K562 (cell line): ENCODE measurements at regions not wholly inside any gene's neighbourhood (a gene's known extent, or its start where the extent isn't known, plus 50 kb on each side); places are given as distances from the start of the nearest gene placed in this dataset.

Source experiments
- ATF1 ChIP-seq, 2 experiments: fragments of 450-650 bp in 1 of 2; IDR thresholded peaks; 2 replicates each; pipeline ENCODE4 v1.6.1; 2016; ENCODE audit warnings: missing compliant biosample characterization in 1 of 2, missing genetic modification characterization in 1 of 2
- DMBX1 ChIP-seq: fragments of 250-450 bp; sonication (Bioruptor Pico); IDR thresholded peaks from 2 replicates; pipeline ENCODE4 v1.8.0; 2022; ENCODE audit warnings: inconsistent platforms, mild to moderate bottlenecking, moderate library complexity, borderline replicate concordance
- ELF1 ChIP-seq: fragments of 200-800 bp; sonication (Bioruptor generic); IDR thresholded peaks from 2 replicates; pipeline ENCODE4 v1.6.1; 2016; ENCODE audit warnings: missing genetic modification characterization, missing compliant biosample characterization
- FOXK1 ChIP-seq: sonication (generic); formaldehyde crosslinking; IDR thresholded peaks from 2 replicates; pipeline ENCODE4 v1.8.0; 2022; ENCODE audit warnings: missing genetic modification reagents, mild to moderate bottlenecking, borderline replicate concordance
- GABPB1 ChIP-seq: sonication (generic); formaldehyde crosslinking; IDR thresholded peaks from 2 replicates; pipeline ENCODE4 v1.8.0; 2022; ENCODE audit warnings: mild to moderate bottlenecking, missing genetic modification reagents
- HNRNPUL1 ChIP-seq: fragments of 200-400 bp; formaldehyde crosslinking; IDR thresholded peaks from 2 replicates; pipeline ENCODE4 v1.6.1; 2017; ENCODE audit warnings: low read length
- KLF6 ChIP-seq: fragments of 250-450 bp; sonication (Bioruptor Pico); IDR thresholded peaks from 2 replicates; pipeline ENCODE4 v1.4.0; 2020; ENCODE audit warnings: mild to moderate bottlenecking, moderate library complexity, borderline replicate concordance
- MAFF ChIP-seq: IDR thresholded peaks from 2 replicates; pipeline ENCODE4 v1.6.1; 2012; ENCODE audit warnings: low read length, improper control_type of control experiment
- MCM3 ChIP-seq: fragments of 450-650 bp; IDR thresholded peaks from 2 replicates; pipeline ENCODE4 v1.6.1; 2016
- MEF2A ChIP-seq: IDR thresholded peaks from 2 replicates; pipeline ENCODE4 v1.6.1; 2011; ENCODE audit warnings: low read depth, mild to moderate bottlenecking, low read length, moderate library complexity; ENCODE audit not compliant: control insufficient read depth
- MYNN ChIP-seq, 2 experiments: sonication (generic); formaldehyde crosslinking in 1 of 2; IDR thresholded peaks; 2 replicates each; pipeline versions ENCODE4 v1.5.0 to v1.6.1; 2016 to 2020; ENCODE audit warnings: antibody characterized with exemption in 1 of 2, missing genetic modification reagents in 1 of 2
- PHB2 ChIP-seq: fragments of 450-650 bp; IDR thresholded peaks from 2 replicates; pipeline ENCODE4 v1.6.1; 2017; ENCODE audit warnings: low read depth
- POLR3G ChIP-seq: IDR thresholded peaks from 2 replicates; pipeline ENCODE4 v1.6.1; 2011; ENCODE audit not compliant: insufficient read length, insufficient replicate concordance; ENCODE audit errors: extremely low read depth
- PTRF ChIP-seq: fragments of 450-650 bp; IDR thresholded peaks from 2 replicates; pipeline ENCODE4 v1.6.1; 2016; ENCODE audit warnings: mild to moderate bottlenecking, missing genetic modification characterization, missing compliant biosample characterization
- RBFOX2 ChIP-seq: fragments of 200-400 bp; formaldehyde crosslinking; IDR thresholded peaks from 2 replicates; pipeline ENCODE4 v1.6.1; 2017; ENCODE audit warnings: low read depth, mild to moderate bottlenecking, low read length, moderate library complexity
- SETDB1 ChIP-seq: IDR thresholded peaks from one replicate; pipeline ENCODE4 v1.6.1; 2012; ENCODE audit warnings: low read length, control low read depth, inconsistent platforms
- SIN3B ChIP-seq: fragments of 450-650 bp; IDR thresholded peaks from 2 replicates; pipeline ENCODE4 v1.6.1; 2017; ENCODE audit warnings: low read depth, mild to moderate bottlenecking, moderate library complexity
- SMAD1 ChIP-seq: fragments of 150-350 bp; IDR thresholded peaks from 2 replicates; pipeline ENCODE4 v1.6.1; 2014; ENCODE audit warnings: low read length, low read depth; ENCODE audit not compliant: partially characterized antibody
- SMARCC2 ChIP-seq: fragments of 450-650 bp; IDR thresholded peaks from 2 replicates; pipeline ENCODE4 v1.6.1; 2017; ENCODE audit warnings: antibody characterized with exemption, moderate library complexity, mild to moderate bottlenecking, low read depth
- ZNF384 ChIP-seq: IDR thresholded peaks from 2 replicates; pipeline ENCODE4 v1.6.1; 2012; ENCODE audit warnings: low read depth, low read length, improper control_type of control experiment
- ZNF699 ChIP-seq: fragments of 250-450 bp; sonication (Bioruptor Pico); IDR thresholded peaks from 2 replicates; pipeline ENCODE4 v1.8.0; 2021; ENCODE audit warnings: mild to moderate bottlenecking, moderate library complexity; ENCODE audit not compliant: insufficient replicate concordance
- ZNF75A ChIP-seq: fragments of 450-650 bp; formaldehyde crosslinking; IDR thresholded peaks from 2 replicates; pipeline ENCODE4 v1.4.0; 2020; ENCODE audit warnings: mild to moderate bottlenecking
- TF ChIP-seq, protein P1 (sequence below): sonication (generic); formaldehyde crosslinking; IDR thresholded peaks from 2 replicates; pipeline ENCODE4 v1.8.1; 2023; ENCODE audit warnings: mild to moderate bottlenecking, missing genetic modification reagents
- TF ChIP-seq, protein P2 (sequence below), 2 experiments: fragments of 450-650 bp; IDR thresholded peaks; 2 replicates each; pipeline ENCODE4 v1.6.1; 2018; ENCODE audit warnings: mild to moderate bottlenecking in 2 of 2, low read depth in 1 of 2; ENCODE audit not compliant: partially characterized antibody in 2 of 2

- TF ChIP-seq HNRNPUL1 (no peak), SMARCC2 (no peak), ZNF699 (CRISPR knock-in tag) (no peak), ZNF384 (no peak), POLR3G (no peak), MCM3 (no peak), ZNF75A (CRISPR knock-in tag) (no peak), MYNN (IDR thresholded peaks at IDR 0.05) (no peak), MYNN (CRISPR knock-in tag; IDR thresholded peaks at IDR 0.05) (no peak), KLF6 (no peak), MEF2A (no peak), PTRF (tag) (no peak), FOXK1 (CRISPR knock-in tag) (no peak), RBFOX2 (peak; percentile 74), ATF1 (CRISPR knock-in tag; IDR thresholded peaks at IDR 0.05) (no peak), ATF1 (tag; IDR thresholded peaks at IDR 0.05) (peak; percentile 62), SETDB1 (no peak), SIN3B (no peak; the same call in 1 of the 2 replicates), ELF1 (no peak), PHB2 (no peak), GABPB1 (CRISPR knock-in tag) (peak; percentile 34; the same call in 1 of the 2 replicates), SMAD1 (no peak), DMBX1 (no peak), MAFF (no peak)
- TF ChIP-seq, protein P1, sequence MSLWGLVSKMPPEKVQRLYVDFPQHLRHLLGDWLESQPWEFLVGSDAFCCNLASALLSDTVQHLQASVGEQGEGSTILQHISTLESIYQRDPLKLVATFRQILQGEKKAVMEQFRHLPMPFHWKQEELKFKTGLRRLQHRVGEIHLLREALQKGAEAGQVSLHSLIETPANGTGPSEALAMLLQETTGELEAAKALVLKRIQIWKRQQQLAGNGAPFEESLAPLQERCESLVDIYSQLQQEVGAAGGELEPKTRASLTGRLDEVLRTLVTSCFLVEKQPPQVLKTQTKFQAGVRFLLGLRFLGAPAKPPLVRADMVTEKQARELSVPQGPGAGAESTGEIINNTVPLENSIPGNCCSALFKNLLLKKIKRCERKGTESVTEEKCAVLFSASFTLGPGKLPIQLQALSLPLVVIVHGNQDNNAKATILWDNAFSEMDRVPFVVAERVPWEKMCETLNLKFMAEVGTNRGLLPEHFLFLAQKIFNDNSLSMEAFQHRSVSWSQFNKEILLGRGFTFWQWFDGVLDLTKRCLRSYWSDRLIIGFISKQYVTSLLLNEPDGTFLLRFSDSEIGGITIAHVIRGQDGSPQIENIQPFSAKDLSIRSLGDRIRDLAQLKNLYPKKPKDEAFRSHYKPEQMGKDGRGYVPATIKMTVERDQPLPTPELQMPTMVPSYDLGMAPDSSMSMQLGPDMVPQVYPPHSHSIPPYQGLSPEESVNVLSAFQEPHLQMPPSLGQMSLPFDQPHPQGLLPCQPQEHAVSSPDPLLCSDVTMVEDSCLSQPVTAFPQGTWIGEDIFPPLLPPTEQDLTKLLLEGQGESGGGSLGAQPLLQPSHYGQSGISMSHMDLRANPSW: no peak
- TF ChIP-seq, protein P2, sequence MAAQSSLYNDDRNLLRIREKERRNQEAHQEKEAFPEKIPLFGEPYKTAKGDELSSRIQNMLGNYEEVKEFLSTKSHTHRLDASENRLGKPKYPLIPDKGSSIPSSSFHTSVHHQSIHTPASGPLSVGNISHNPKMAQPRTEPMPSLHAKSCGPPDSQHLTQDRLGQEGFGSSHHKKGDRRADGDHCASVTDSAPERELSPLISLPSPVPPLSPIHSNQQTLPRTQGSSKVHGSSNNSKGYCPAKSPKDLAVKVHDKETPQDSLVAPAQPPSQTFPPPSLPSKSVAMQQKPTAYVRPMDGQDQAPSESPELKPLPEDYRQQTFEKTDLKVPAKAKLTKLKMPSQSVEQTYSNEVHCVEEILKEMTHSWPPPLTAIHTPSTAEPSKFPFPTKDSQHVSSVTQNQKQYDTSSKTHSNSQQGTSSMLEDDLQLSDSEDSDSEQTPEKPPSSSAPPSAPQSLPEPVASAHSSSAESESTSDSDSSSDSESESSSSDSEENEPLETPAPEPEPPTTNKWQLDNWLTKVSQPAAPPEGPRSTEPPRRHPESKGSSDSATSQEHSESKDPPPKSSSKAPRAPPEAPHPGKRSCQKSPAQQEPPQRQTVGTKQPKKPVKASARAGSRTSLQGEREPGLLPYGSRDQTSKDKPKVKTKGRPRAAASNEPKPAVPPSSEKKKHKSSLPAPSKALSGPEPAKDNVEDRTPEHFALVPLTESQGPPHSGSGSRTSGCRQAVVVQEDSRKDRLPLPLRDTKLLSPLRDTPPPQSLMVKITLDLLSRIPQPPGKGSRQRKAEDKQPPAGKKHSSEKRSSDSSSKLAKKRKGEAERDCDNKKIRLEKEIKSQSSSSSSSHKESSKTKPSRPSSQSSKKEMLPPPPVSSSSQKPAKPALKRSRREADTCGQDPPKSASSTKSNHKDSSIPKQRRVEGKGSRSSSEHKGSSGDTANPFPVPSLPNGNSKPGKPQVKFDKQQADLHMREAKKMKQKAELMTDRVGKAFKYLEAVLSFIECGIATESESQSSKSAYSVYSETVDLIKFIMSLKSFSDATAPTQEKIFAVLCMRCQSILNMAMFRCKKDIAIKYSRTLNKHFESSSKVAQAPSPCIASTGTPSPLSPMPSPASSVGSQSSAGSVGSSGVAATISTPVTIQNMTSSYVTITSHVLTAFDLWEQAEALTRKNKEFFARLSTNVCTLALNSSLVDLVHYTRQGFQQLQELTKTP (IDR thresholded peaks at IDR 0.05; ENCODE audit: low read depth in 1 of 2, partially characterized antibody in 2 of 2): no peak
Measured at GRCh38 chr7:65269150-65269856, 104.4 kb upstream of the ZNF92 start (continued).
